ENCODE measurements at regions not wholly inside any gene's neighbourhood (a gene's known extent, or its start where the extent isn't known, plus 50 kb on each side); places are given as distances from the start of the nearest gene placed in this dataset.

DNA sequence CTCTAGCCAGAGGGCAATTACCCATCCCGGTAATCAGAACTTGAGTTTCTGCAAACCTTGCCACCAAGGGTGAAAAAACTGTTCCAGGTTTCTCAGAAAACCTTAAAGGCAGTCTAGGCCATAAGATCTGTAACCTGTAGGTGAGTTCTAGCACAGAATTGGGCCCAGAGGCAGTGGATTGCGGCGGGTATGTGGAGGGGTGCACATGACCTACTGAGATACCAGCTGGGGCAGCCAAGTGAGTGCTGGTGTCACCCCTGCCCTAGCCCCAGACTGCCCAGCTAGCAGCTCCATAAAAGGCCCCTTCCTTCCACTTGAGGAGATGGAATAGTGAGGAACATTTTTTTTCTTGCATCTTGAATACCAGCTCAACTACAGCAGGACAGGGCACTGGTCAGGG lies 176.7 kb downstream of the SMARCA1 start:
- no peak for TF ChIP-seq EZH2phosphoT487 (IDR thresholded peaks at IDR 0.05; ENCODE audit: borderline replicate concordance, low read length)
- TF ChIP-seq, protein P1, sequence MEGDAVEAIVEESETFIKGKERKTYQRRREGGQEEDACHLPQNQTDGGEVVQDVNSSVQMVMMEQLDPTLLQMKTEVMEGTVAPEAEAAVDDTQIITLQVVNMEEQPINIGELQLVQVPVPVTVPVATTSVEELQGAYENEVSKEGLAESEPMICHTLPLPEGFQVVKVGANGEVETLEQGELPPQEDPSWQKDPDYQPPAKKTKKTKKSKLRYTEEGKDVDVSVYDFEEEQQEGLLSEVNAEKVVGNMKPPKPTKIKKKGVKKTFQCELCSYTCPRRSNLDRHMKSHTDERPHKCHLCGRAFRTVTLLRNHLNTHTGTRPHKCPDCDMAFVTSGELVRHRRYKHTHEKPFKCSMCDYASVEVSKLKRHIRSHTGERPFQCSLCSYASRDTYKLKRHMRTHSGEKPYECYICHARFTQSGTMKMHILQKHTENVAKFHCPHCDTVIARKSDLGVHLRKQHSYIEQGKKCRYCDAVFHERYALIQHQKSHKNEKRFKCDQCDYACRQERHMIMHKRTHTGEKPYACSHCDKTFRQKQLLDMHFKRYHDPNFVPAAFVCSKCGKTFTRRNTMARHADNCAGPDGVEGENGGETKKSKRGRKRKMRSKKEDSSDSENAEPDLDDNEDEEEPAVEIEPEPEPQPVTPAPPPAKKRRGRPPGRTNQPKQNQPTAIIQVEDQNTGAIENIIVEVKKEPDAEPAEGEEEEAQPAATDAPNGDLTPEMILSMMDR (conservative IDR thresholded peaks at IDR 0.05; ENCODE audit: low read depth, low read length), result no peak
